HG02642 (cell line): ENCODE measurements at regions not wholly inside any gene's neighbourhood (a gene's known extent, or its start where the extent isn't known, plus 50 kb on each side); places are given as distances from the start of the nearest gene placed in this dataset.
"Not testable (repeated sequence)": the region's sequence is repeated elsewhere in the genome, so short reads cannot be mapped to it uniquely, and the experiment has no call there.

Source experiments
- ATAC-seq: cut with Tn5 transposase; IDR thresholded peaks from one replicate; pipeline ENCODE4 v1.9.1; 2021; ENCODE audit warnings: mild to moderate bottlenecking; ENCODE audit not compliant: unreplicated experiment, poor library complexity

GRCh38 chr16:14384745-14385144, 245.3 kb downstream of the PARN start:
- no peak for ATAC-seq

GRCh38 chr16:14383844-14384243, 246.2 kb downstream of the PARN start:
- ATAC-seq: not testable (repeated sequence)

- ATAC-seq: no peak
These were observed 251.2 kb downstream of the PARN start for GRCh38 chr16:14378689-14379467.

- ATAC-seq: no peak
These were observed 251.9 kb downstream of the PARN start for GRCh38 chr16:14378131-14378551.

- no peak for ATAC-seq
These were observed 252.7 kb downstream of the PARN start for GRCh38 chr16:14377326-14377725.

- no peak for ATAC-seq
These were observed 254.9 kb downstream of the PARN start for GRCh38 chr16:14375132-14375491.

- no peak for ATAC-seq
These were observed 255.5 kb downstream of the PARN start for GRCh38 chr16:14374451-14375131.

- ATAC-seq: no peak
These were observed 256.2 kb downstream of the PARN start for GRCh38 chr16:14373896-14374295.

GRCh38 chr16:14373406-14373805, 256.7 kb downstream of the PARN start:
- no peak for ATAC-seq

GRCh38 chr16:14372471-14372870, 257.6 kb downstream of the PARN start:
- ATAC-seq: no peak

- no peak for ATAC-seq
These were observed 258.2 kb downstream of the PARN start for GRCh38 chr16:14371778-14372431.

- ATAC-seq: no peak
These were observed 259.3 kb downstream of the PARN start for GRCh38 chr16:14370736-14371234.

- no peak for ATAC-seq
These were observed 260.1 kb downstream of the PARN start for GRCh38 chr16:14369734-14370598.

GRCh38 chr16:14368399-14368798, 261.7 kb downstream of the PARN start:
- ATAC-seq: no peak

GRCh38 chr16:14366974-14367707, 262.9 kb downstream of the PARN start:
- ATAC-seq: no peak

GRCh38 chr16:14366447-14366846, 263.6 kb downstream of the PARN start:
- ATAC-seq: no peak

GRCh38 chr16:14365200-14365851, 264.7 kb downstream of the PARN start:
- no peak for ATAC-seq

GRCh38 chr16:14364386-14365199, 265.5 kb downstream of the PARN start:
- no peak for ATAC-seq

- no peak for ATAC-seq
These were observed 266.0 kb downstream of the PARN start for GRCh38 chr16:14364112-14364385.
